HCT116 (cell line): ENCODE measurements at regions not wholly inside any gene's neighbourhood (a gene's known extent, or its start where the extent isn't known, plus 50 kb on each side); places are given as distances from the start of the nearest gene placed in this dataset.

Source experiments
- ATAC-seq: fragments of 200-7000 bp; cut with Tn5 transposase; 2 replicates; pipeline ENCODE4 v1.9.1; 2020; ENCODE audit warnings: mild to moderate bottlenecking, moderate library complexity
- BruUV-seq: library from RNA; stranded (reverse); fragments of 400-500 nt; replicated peaks from 2 replicates; lab custom pipeline; 2021; lab: Mats Ljungman, UMichigan
- CTCF ChIA-PET: fragments of 300-600 bp; sonication (Branson Sonifier 250); formaldehyde crosslinking; loops from one replicate; lab custom pipeline; 2021; ENCODE audit warnings: antibody characterized with exemption; lab: Charles Lee
- POLR2A ChIA-PET: fragments of 300-600, 350-600 bp; sonication (Branson Sonifier 250); formaldehyde crosslinking; loops from one replicate; lab custom pipeline; 2021; ENCODE audit warnings: antibody characterized with exemption; lab: Charles Lee
- RAD21 ChIA-PET, 2 experiments: fragments of 300-600 bp; sonication (Branson Sonifier 250); formaldehyde crosslinking; loops; one replicate each; lab custom pipeline; 2023; ENCODE audit warnings: low total read pairs in 2 of 2; ENCODE audit not compliant: uncharacterized antibody in 2 of 2, unreplicated experiment in 2 of 2, low non-redundant PET in 1 of 2; lab: Charles Lee
- DNase-seq: peaks from one replicate; pipeline ENCODE4 v3.0.0-alpha.2; 2010; ENCODE audit warnings: low read depth, low spot score
- H2AFZ ChIP-seq: fragments of 200-600 bp; shearing (Covaris generic), sonication (generic); 2 replicates; pipeline ENCODE4 v1.6.1; 2017; ENCODE audit warnings: low read depth, mixed run types, mixed read lengths, antibody characterized with exemption, low read length; ENCODE audit not compliant: poor library complexity, severe bottlenecking
- H3K27ac ChIP-seq: 2 replicates; pipeline ENCODE4 v1.5.1; 2012; ENCODE audit warnings: low read depth, low read length
- H3K27me3 ChIP-seq: fragments of 200-600 bp; sonication (generic); 2 replicates; pipeline ENCODE4 v1.6.1; 2016; ENCODE audit warnings: mixed run types, low read length, mixed read lengths; ENCODE audit not compliant: insufficient read depth
- H3K36me3 ChIP-seq, 2 experiments: fragments of 200-500 bp in 1 of 2; fragments of 200-600 bp in 1 of 2; sonication (Bioruptor generic) in 1 of 2; sonication (generic) in 1 of 2; 2 replicates each; pipeline versions ENCODE4 v1.5.1 to v1.6.1; 2014 to 2016; ENCODE audit warnings: low read length in 2 of 2, inconsistent platforms in 1 of 2, mixed read lengths in 1 of 2, mixed run types in 1 of 2; ENCODE audit not compliant: insufficient read depth in 2 of 2, control insufficient read depth in 1 of 2
- H3K4me1 ChIP-seq, 2 experiments: fragments of 200-600 bp in 1 of 2; sonication (generic) in 1 of 2; 2 replicates each; pipeline versions ENCODE4 v1.5.1 to v1.6.1; 2012 to 2017; ENCODE audit warnings: low read length in 2 of 2, inconsistent platforms in 1 of 2, mild to moderate bottlenecking in 1 of 2, mixed read lengths in 1 of 2, mixed run types in 1 of 2, moderate library complexity in 1 of 2; ENCODE audit not compliant: insufficient read depth in 2 of 2, control insufficient read depth in 1 of 2
- H3K4me2 ChIP-seq: fragments of 200-600 bp; sonication (generic); 2 replicates; pipeline ENCODE4 v1.6.1; 2017; ENCODE audit warnings: mixed run types, low read length, mixed read lengths
- H3K4me3 ChIP-seq, 2 experiments: fragments of 200-600 bp in 1 of 2; sonication (generic) in 1 of 2; replicated peaks in 1 of 2; 2 replicates each; pipeline ENCODE4 v1.5.1; 2011 to 2016; ENCODE audit warnings: low read length in 2 of 2, control low read depth in 1 of 2, low read depth in 1 of 2, mild to moderate bottlenecking in 1 of 2, mixed read lengths in 1 of 2, mixed run types in 1 of 2
- H3K79me2 ChIP-seq: fragments of 200-600 bp; sonication (generic); 2 replicates; pipeline ENCODE4 v1.6.1; 2017; ENCODE audit warnings: mild to moderate bottlenecking, mixed run types, low read length, moderate library complexity, mixed read lengths; ENCODE audit not compliant: insufficient read depth
- H3K9ac ChIP-seq: fragments of 200-600 bp; sonication (generic); 2 replicates; pipeline ENCODE4 v1.6.1; 2016; ENCODE audit warnings: low read length, mixed read lengths
- H3K9me2 ChIP-seq: fragments of 200-600 bp; sonication (generic), shearing (Covaris generic); 2 replicates; pipeline ENCODE4 v1.6.1; 2017; ENCODE audit warnings: mixed run types, mild to moderate bottlenecking, moderate library complexity; ENCODE audit not compliant: insufficient read depth
- H3K9me3 ChIP-seq, 2 experiments: fragments of 200-500 bp in 1 of 2; fragments of 200-600 bp in 1 of 2; sonication (Bioruptor generic) in 1 of 2; sonication (generic) in 1 of 2; 2 replicates each; pipeline ENCODE4 v1.6.1; 2014 to 2017; ENCODE audit warnings: low read length in 2 of 2, mixed read lengths in 2 of 2, inconsistent platforms in 1 of 2, low read depth in 1 of 2, mild to moderate bottlenecking in 1 of 2, mixed run types in 1 of 2, moderate library complexity in 1 of 2; ENCODE audit not compliant: control insufficient read depth in 1 of 2, insufficient read depth in 1 of 2
- H4K20me1 ChIP-seq: fragments of 200-600 bp; sonication (generic), shearing (Covaris generic); 2 replicates; pipeline ENCODE4 v1.6.1; 2017; ENCODE audit warnings: mixed run types, mild to moderate bottlenecking, moderate library complexity; ENCODE audit not compliant: insufficient read depth
- ATF3 ChIP-seq: IDR thresholded peaks from 2 replicates; pipeline ENCODE4 v1.6.1; 2012
- EZH2 ChIP-seq: fragments of 200-600 bp; sonication (generic); IDR thresholded peaks from 2 replicates; pipeline ENCODE4 v1.6.1; 2017; ENCODE audit warnings: antibody characterized with exemption, mixed run types
- EZH2phosphoT487 ChIP-seq: fragments of 200-600 bp; IDR thresholded peaks from 2 replicates; pipeline ENCODE4 v1.6.1; 2018; ENCODE audit warnings: antibody characterized with exemption, borderline replicate concordance
- MAX ChIP-seq: IDR thresholded peaks from 2 replicates; pipeline ENCODE4 v1.6.1; 2012
- REST ChIP-seq: IDR thresholded peaks from 2 replicates; pipeline ENCODE4 v1.6.1; 2012; ENCODE audit warnings: low read depth
- SIN3A ChIP-seq: IDR thresholded peaks from 2 replicates; pipeline ENCODE4 v1.6.1; 2012; ENCODE audit warnings: low read depth
- SRF ChIP-seq: IDR thresholded peaks from 2 replicates; pipeline ENCODE4 v1.6.1; 2012; ENCODE audit warnings: low read depth
- TCF7L2 ChIP-seq: IDR thresholded peaks from 2 replicates; pipeline ENCODE4 v1.7.0; 2011; ENCODE audit warnings: borderline replicate concordance, inconsistent platforms; ENCODE audit not compliant: insufficient read depth, insufficient read length; ENCODE audit errors: extremely low read depth
- ZFX ChIP-seq: fragments of 450-650 bp; IDR thresholded peaks from 2 replicates; pipeline ENCODE4 v1.6.1; 2017
- intact Hi-C: fragments of 100-400 bp; cut with micrococcal nuclease; formaldehyde crosslinking; loops from 2 replicates; pipeline ENCODE4 v1.10.0; 2022
- TF ChIP-seq, protein P1 (sequence below), 3 experiments: fragments of 200-600 bp in 1 of 3; sonication (generic) in 1 of 3; IDR thresholded peaks in 2 of 3; conservative IDR thresholded peaks in 1 of 3; 2 replicates each; pipeline ENCODE4 v1.5.1; 2012 to 2017; ENCODE audit warnings: low read depth in 2 of 3, low read length in 2 of 3, antibody characterized with exemption in 1 of 3, borderline replicate concordance in 1 of 3, control low read depth in 1 of 3, mild to moderate bottlenecking in 1 of 3, mixed read lengths in 1 of 3, mixed run types in 1 of 3, moderate library complexity in 1 of 3; ENCODE audit not compliant: insufficient read depth in 1 of 3

DNA sequence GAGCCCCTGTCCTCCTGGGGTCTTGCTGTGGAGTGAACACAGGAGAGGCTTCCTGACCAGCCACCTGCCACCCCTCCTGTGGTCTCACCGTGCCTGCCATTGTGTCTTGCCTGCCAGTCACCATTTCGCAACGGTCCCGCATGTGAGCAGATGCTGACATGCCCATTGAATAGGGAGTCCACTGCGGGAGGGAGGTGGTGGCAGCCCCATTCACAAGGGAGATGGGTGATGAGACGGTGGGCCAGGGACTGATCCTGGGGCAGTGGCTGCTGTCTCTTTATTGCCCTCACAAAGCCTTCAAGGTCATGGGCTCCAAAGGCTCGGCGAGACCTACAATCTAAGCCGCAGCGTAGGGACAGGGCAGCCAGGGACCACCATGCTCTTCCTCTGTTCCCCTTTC lies 76.0 kb upstream of the NPTX2 start (continued):
- TF ChIP-seq, protein P1, sequence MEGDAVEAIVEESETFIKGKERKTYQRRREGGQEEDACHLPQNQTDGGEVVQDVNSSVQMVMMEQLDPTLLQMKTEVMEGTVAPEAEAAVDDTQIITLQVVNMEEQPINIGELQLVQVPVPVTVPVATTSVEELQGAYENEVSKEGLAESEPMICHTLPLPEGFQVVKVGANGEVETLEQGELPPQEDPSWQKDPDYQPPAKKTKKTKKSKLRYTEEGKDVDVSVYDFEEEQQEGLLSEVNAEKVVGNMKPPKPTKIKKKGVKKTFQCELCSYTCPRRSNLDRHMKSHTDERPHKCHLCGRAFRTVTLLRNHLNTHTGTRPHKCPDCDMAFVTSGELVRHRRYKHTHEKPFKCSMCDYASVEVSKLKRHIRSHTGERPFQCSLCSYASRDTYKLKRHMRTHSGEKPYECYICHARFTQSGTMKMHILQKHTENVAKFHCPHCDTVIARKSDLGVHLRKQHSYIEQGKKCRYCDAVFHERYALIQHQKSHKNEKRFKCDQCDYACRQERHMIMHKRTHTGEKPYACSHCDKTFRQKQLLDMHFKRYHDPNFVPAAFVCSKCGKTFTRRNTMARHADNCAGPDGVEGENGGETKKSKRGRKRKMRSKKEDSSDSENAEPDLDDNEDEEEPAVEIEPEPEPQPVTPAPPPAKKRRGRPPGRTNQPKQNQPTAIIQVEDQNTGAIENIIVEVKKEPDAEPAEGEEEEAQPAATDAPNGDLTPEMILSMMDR (IDR thresholded peaks at IDR 0.05 in 2 of 3, conservative IDR thresholded peaks at IDR 0.05 in 1 of 3; ENCODE audit: borderline replicate concordance in 1 of 3, insufficient read depth in 1 of 3, low read depth in 2 of 3, low read length in 2 of 3): no peak
- TF ChIP-seq MAX (no peak), TCF7L2 (no peak), REST (no peak), EZH2 (no peak)

DNA sequence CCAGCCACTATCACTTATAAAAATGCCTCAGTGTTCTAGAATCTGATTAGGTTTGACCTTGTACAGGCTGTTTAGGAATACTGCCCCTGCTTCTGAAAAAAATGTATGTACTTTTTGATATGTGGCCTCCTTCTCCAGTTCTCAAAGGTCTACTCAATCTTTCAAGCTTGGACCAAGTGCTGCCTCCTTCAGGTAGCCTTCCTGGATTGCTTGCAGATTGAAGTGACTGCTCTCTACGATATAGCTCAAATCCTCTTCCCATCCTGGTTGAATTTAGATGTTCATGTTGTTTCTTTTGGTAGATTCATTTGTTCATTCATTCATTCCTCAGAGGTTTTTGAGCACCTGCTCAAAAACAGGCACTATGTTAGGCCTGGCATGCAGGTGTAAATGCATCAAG lies 77.2 kb upstream of the NPTX2 start:
- no TSS peak for BruUV-seq
- Histone ChIP-seq H3K79me2 (no peaks in the 10 kb centered on the region), H3K9me2 (no peaks in the 10 kb centered on the region), H3K4me2 (no peak overlapping the region), H3K36me3 (no peaks in the 10 kb centered on the region), H3K9me3 (no peaks in the 10 kb centered on the region; a peak in 1 of 4 replicates), H4K20me1 (no peaks in the 10 kb centered on the region), H2AFZ (no peak overlapping the region), H3K4me1 (no peaks in the 10 kb centered on the region), H3K27me3 (no peaks in the 10 kb centered on the region), H3K4me3 (no peak overlapping the region), H3K9ac (no peak overlapping the region), H3K27ac (no peak overlapping the region)
- TF ChIP-seq EZH2: no peak
- TF ChIP-seq TCF7L2: no peak
- TF ChIP-seq, protein P1 (IDR thresholded peaks at IDR 0.05 in 2 of 3, conservative IDR thresholded peaks at IDR 0.05 in 1 of 3; ENCODE audit: borderline replicate concordance in 1 of 3, insufficient read depth in 1 of 3, low read depth in 2 of 3, low read length in 2 of 3): no peak
- TF ChIP-seq ZFX: no peak
- TF ChIP-seq ATF3: no peak
- TF ChIP-seq SRF: no peak
- no peak for TF ChIP-seq SIN3A
- TF ChIP-seq EZH2phosphoT487: no peak
- DNase-seq: no peak
- no peak for ATAC-seq
- ChIA-PET POLR2A (no interaction called here), RAD21 (no interaction called here), CTCF (no interaction called here)
- intact Hi-C loops: no loop called here
